GM19035 (cell line): ENCODE measurements at regions not wholly inside any gene's neighbourhood (a gene's known extent, or its start where the extent isn't known, plus 50 kb on each side); places are given as distances from the start of the nearest gene placed in this dataset.
"Not testable (repeated sequence)": the region's sequence is repeated elsewhere in the genome, so short reads cannot be mapped to it uniquely, and the experiment has no call there.

Experiments used
- ATAC-seq: cut with Tn5 transposase; IDR thresholded peaks from one replicate; pipeline ENCODE4 v1.9.1; 2021; ENCODE audit not compliant: unreplicated experiment

GRCh38 chr1:194857413-194857812 lies 1671.0 kb upstream of the B3GALT2 start:
- ATAC-seq, result no peak

GRCh38 chr1:194848846-194849245 lies 1662.4 kb upstream of the B3GALT2 start:
- no peak for ATAC-seq

GRCh38 chr1:194846488-194846887 lies 1660.1 kb upstream of the B3GALT2 start:
- ATAC-seq, result peak; percentile 63

- ATAC-seq, result no peak
Observed at GRCh38 chr1:194843077-194843476, 1656.7 kb upstream of the B3GALT2 start.

- ATAC-seq, result no peak
Observed at GRCh38 chr1:194833111-194833510, 1646.7 kb upstream of the B3GALT2 start.

GRCh38 chr1:194831595-194831994 lies 1645.2 kb upstream of the B3GALT2 start:
- not testable (repeated sequence) for ATAC-seq

- peak; percentile 76 for ATAC-seq
Observed at GRCh38 chr1:194830387-194830786, 1644.0 kb upstream of the B3GALT2 start.

GRCh38 chr1:194829492-194829891 lies 1643.1 kb upstream of the B3GALT2 start:
- no peak for ATAC-seq

- no peak for ATAC-seq
Observed at GRCh38 chr1:194825382-194825781, 1639.0 kb upstream of the B3GALT2 start.

GRCh38 chr1:194821091-194821490 lies 1634.7 kb upstream of the B3GALT2 start:
- ATAC-seq, result no peak

- ATAC-seq, result no peak
Observed at GRCh38 chr1:194818674-194819073, 1632.3 kb upstream of the B3GALT2 start.

- no peak for ATAC-seq
Observed at GRCh38 chr1:194816859-194817258, 1630.4 kb upstream of the B3GALT2 start.

GRCh38 chr1:194813096-194813495 lies 1626.7 kb upstream of the B3GALT2 start:
- no peak for ATAC-seq

GRCh38 chr1:194809665-194810064 lies 1623.3 kb upstream of the B3GALT2 start:
- no peak for ATAC-seq

GRCh38 chr1:194809215-194809614 lies 1622.8 kb upstream of the B3GALT2 start:
- no peak for ATAC-seq

- ATAC-seq, result no peak
Observed at GRCh38 chr1:194807530-194808220, 1621.3 kb upstream of the B3GALT2 start.

GRCh38 chr1:194802572-194802971 lies 1616.2 kb upstream of the B3GALT2 start:
- ATAC-seq, result no peak

- ATAC-seq, result peak; percentile 72
Observed at GRCh38 chr1:194795917-194796593, 1609.6 kb upstream of the B3GALT2 start.

- ATAC-seq, result no peak
Observed at GRCh38 chr1:194787001-194787400, 1600.6 kb upstream of the B3GALT2 start.

- no peak for ATAC-seq
Observed at GRCh38 chr1:194786027-194786426, 1599.6 kb upstream of the B3GALT2 start.

GRCh38 chr1:194776657-194777056 lies 1590.2 kb upstream of the B3GALT2 start:
- ATAC-seq, result no peak

GRCh38 chr1:194774535-194774934 lies 1588.1 kb upstream of the B3GALT2 start:
- ATAC-seq, result no peak
